ENCODE measurements at regions not wholly inside any gene's neighbourhood (a gene's known extent, or its start where the extent isn't known, plus 50 kb on each side); places are given as distances from the start of the nearest gene placed in this dataset.

- H3K9me3 Mint-ChIP-seq = peaks cover 14 to 15% of the 10 kb centered on the region in 2 donors
- no peak for DNase-seq (ENCODE audit: low spot score in 2 of 2)
- ATAC-seq = no peak
- no peaks in the 10 kb centered on the region for H3K36me3 Mint-ChIP-seq
- H3K27ac Mint-ChIP-seq = no peak overlapping the region
Observed at GRCh38 chr4:34196375-34196774, 2047.9 kb downstream of the ARAP2 start.

DNA sequence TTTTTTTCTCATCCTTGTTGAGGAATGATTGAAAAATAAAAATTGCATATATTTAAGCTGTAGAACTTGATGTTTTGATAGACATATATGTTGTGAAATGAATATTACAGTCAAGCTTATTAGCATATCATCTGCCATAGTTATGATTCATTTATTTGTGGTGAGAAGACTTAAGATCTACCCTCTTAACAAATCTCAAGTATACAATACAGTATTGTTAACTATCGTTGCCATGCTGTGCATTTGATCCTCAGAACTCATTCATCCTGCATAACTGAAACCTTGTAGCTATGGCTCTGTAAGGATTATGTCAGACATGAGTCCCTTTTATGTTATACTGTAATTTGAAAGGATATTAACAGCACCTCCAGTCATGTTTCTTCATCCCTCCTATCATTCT, 2045.3 kb downstream of the ARAP2 start:
- no peaks in the 10 kb centered on the region for H3K36me3 Mint-ChIP-seq
- H3K9me3 Mint-ChIP-seq = peaks cover 20 to 21% of the 10 kb centered on the region in 2 donors
- no peak for DNase-seq (ENCODE audit: low spot score in 2 of 2)
- H3K27ac Mint-ChIP-seq = no peak overlapping the region
- no peak for ATAC-seq

DNA sequence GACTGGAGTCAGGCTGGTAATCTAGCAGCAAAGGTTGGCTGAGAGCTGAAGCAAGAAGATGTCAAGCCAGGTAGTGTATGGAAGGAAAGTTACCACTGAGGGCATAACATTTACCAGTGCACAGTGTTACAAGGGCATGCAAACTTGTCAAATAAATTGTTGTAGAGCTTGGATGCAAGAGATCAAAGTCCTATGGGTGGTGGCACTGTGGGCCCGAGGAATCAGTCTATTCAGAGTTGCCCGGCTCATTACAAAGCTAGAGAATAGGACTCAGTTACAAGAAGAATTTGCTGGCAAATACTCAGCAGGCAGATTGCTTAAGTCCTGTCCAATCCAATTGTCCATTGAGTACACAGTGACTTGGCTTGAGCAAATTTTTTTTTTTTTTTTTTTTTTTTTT, 2043.8 kb downstream of the ARAP2 start:
- ATAC-seq = no peak
- Mint-ChIP-seq H3K9me3 (peaks cover 26 to 27% of the 10 kb centered on the region in 2 donors), H3K27ac (no peak overlapping the region), H3K36me3 (no peaks in the 10 kb centered on the region)
- no peak for DNase-seq (ENCODE audit: low spot score in 2 of 2)

- Mint-ChIP-seq H3K9me3 (peaks cover 21 to 24% of the 10 kb centered on the region in 2 donors), H3K27ac (no peak overlapping the region), H3K36me3 (no peaks in the 10 kb centered on the region)
- DNase-seq (ENCODE audit: low spot score in 2 of 2) (no peak), ATAC-seq (no peak)
Observed at GRCh38 chr4:34202154-34202553, 2042.2 kb downstream of the ARAP2 start.

- H3K27ac Mint-ChIP-seq = no peak overlapping the region
- peaks cover 6 to 11% of the 10 kb centered on the region in 2 donors for H3K9me3 Mint-ChIP-seq
- peaks cover 0 to 5% of the 10 kb centered on the region in 2 donors for H3K36me3 Mint-ChIP-seq
- no peak for DNase-seq (ENCODE audit: low spot score in 2 of 2)
- ATAC-seq = no peak
Observed at GRCh38 chr4:34220601-34221000, 2023.7 kb downstream of the ARAP2 start.

- H3K27ac Mint-ChIP-seq = no peak overlapping the region
- no peak for DNase-seq (ENCODE audit: low spot score in 2 of 2)
- H3K9me3 Mint-ChIP-seq = peaks cover 8 to 13% of the 10 kb centered on the region in 2 donors
- ATAC-seq = no peak
- peaks cover 0 to 5% of the 10 kb centered on the region in 2 donors for H3K36me3 Mint-ChIP-seq
Observed at GRCh38 chr4:34221986-34222385, 2022.3 kb downstream of the ARAP2 start.

- Mint-ChIP-seq H3K9me3 (peaks cover 22 to 29% of the 10 kb centered on the region in 2 donors), H3K27ac (no peak overlapping the region), H3K36me3 (peaks cover 0 to 4% of the 10 kb centered on the region in 2 donors)
- no peak for ATAC-seq
- no peak for DNase-seq (ENCODE audit: low spot score in 2 of 2)
Observed at GRCh38 chr4:34236118-34236517, 2008.2 kb downstream of the ARAP2 start.

DNA sequence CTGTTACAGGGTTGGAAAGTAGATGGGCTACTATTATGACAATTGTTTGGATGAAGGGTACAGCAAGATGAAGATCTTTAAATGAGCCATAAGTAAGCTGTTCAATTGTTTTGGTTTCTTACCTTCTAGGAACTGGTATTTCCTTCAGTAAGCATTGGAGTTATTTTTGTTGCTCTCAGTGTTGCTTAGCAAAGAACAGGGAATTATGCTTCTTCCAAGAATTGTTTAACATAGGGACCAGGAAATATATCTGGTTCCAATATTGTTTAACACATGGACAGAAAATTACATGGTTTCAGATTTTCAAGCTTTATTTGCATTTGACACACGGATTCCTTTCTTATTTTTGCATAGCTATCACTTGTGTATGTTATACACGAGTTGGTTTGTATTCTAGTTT, 1999.0 kb downstream of the ARAP2 start:
- DNase-seq (ENCODE audit: low spot score in 2 of 2) (no peak), ATAC-seq (no peak)
- Mint-ChIP-seq H3K27ac (no peak overlapping the region), H3K9me3 (peaks cover 13 to 18% of the 10 kb centered on the region in 2 donors), H3K36me3 (no peaks in the 10 kb centered on the region)

DNA sequence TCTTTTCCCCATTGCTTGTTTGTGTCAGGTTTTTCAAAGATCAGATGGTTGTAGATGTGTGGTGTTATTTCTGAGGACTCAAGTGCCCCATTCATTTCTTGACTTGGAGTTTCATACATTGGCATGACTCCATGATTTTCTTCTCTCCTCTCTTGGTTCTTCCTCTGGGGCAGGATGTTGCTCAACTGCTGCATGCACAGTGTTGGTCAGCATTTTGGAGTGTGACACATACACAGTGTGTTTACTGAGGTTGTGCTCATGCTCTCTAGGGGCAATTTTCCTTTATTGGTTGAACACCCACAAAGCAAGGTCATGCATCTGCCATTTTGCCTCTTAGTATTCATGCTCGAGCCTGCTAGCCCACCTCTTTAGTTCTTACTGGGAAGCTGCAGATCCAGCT, 1993.8 kb downstream of the ARAP2 start:
- H3K9me3 Mint-ChIP-seq = peaks cover 13 to 18% of the 10 kb centered on the region in 2 donors
- DNase-seq (ENCODE audit: low spot score in 2 of 2) (no peak), ATAC-seq (no peak)
- H3K36me3 Mint-ChIP-seq = no peaks in the 10 kb centered on the region
- no peak overlapping the region for H3K27ac Mint-ChIP-seq

DNA sequence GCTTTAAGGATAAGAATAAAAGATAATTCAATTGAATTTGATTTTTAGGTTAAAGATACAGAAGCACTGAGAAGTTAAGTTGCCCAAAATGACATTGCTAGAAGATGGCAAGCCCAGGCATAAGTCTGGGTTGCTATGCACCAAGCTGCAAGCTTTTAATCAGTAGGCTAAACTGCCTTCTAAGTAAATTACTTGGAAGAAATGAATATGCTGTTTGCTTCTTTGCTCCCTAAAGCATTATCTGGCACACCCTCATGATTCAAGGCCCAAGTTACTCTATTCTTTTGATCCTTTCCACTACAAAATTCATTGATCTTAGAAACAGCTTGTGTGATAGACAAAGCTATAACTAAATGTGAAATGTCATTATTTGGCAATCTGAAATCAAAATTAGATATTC, 1991.1 kb downstream of the ARAP2 start:
- Mint-ChIP-seq H3K9me3 (peaks cover 24 to 30% of the 10 kb centered on the region in 2 donors), H3K27ac (no peak overlapping the region), H3K36me3 (no peaks in the 10 kb centered on the region)
- DNase-seq (ENCODE audit: low spot score in 2 of 2) = no peak
- no peak for ATAC-seq

- ATAC-seq = no peak
- peaks cover 24 to 37% of the 10 kb centered on the region in 2 donors for H3K9me3 Mint-ChIP-seq
- H3K36me3 Mint-ChIP-seq = peaks cover 0 to 8% of the 10 kb centered on the region in 2 donors
- no peak overlapping the region for H3K27ac Mint-ChIP-seq
- no peak for DNase-seq (ENCODE audit: low spot score in 2 of 2)
Observed at GRCh38 chr4:34258176-34258575, 1986.1 kb downstream of the ARAP2 start.

DNA sequence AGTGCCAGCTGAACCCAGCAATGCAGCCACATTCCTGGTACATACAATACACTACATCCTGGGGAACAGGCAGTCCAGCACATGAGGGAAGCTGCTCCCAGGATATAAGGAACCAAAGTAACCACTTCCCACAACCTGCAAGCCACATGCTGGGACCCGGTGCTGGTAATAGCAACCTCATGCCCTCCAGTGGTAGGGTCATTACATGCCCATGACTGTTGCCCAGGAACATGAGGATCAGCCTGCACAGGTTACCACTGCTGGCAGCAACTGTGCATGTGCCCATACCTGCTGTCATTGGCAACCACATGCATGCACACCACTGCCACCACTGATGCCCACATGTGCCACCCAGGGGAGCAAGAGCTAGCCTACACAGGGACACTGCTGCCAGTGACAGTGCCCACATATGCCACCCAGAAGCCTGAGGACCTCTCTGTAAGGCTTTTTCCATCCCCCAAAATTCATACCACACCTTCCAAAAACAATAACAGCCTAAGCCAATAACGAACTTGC, 1982.5 kb downstream of the ARAP2 start:
- no peak for DNase-seq (ENCODE audit: low spot score in 2 of 2)
- no peak overlapping the region for H3K27ac Mint-ChIP-seq
- H3K36me3 Mint-ChIP-seq = peaks cover 0 to 21% of the 10 kb centered on the region in 2 donors
- peaks cover 24 to 38% of the 10 kb centered on the region in 2 donors for H3K9me3 Mint-ChIP-seq
- ATAC-seq = no peak

- Mint-ChIP-seq H3K27ac (no peak overlapping the region), H3K9me3 (peaks cover 15 to 20% of the 10 kb centered on the region in 2 donors), H3K36me3 (peaks cover 0 to 3% of the 10 kb centered on the region in 2 donors)
- ATAC-seq = no peak
- no peak for DNase-seq (ENCODE audit: low spot score in 2 of 2)
Observed at GRCh38 chr4:34269613-34270012, 1974.7 kb downstream of the ARAP2 start.

- Mint-ChIP-seq H3K27ac (no peak overlapping the region), H3K9me3 (peaks cover 15 to 18% of the 10 kb centered on the region in 2 donors), H3K36me3 (no peaks in the 10 kb centered on the region)
- no peak for ATAC-seq
- DNase-seq (ENCODE audit: low spot score in 2 of 2) = no peak
Observed at GRCh38 chr4:34271479-34272355, 1972.6 kb downstream of the ARAP2 start.

DNA sequence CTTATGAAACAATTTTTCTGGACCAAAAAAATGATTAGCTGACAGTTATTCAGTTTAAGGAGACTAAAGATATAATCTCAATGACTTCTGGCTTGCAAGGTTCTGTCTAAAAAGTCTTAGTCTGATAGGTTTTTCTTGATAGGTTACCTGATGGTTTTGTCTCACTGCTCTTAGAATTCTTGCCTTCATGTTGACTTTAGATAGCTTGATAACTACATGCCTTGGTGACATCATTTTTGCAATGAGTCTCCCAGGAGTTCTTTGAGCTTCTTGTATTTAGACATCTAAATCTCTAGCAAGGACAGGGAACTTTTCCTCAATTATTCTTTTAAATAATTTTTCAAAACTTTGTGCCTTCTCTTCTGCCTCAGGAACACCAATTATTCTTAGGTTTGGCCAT, 1965.3 kb downstream of the ARAP2 start:
- Mint-ChIP-seq H3K9me3 (peaks cover 19 to 21% of the 10 kb centered on the region in 2 donors), H3K27ac (no peak overlapping the region), H3K36me3 (peaks cover 0 to 5% of the 10 kb centered on the region in 2 donors)
- DNase-seq (ENCODE audit: low spot score in 2 of 2) (no peak), ATAC-seq (no peak)

DNA sequence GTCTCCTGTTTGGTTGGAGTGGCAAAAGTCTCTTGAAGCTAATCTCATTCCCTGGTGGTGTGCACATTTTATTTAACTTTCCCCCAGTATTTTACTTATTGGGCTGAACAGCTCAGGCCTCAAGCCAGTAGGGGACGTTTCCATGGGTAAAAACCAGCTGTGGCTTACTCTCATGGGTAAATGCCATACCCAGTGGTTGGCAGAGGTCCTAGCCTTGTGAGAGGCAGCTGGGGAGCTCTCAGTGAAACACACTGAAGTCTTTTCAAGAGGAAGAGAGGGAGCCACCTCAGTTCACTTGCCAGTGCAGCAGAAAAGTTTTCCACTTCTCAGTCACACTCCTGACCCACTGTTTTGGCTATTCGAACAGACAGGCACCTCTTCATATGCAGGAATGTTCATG, 1964.2 kb downstream of the ARAP2 start:
- DNase-seq (ENCODE audit: low spot score in 2 of 2) (no peak), ATAC-seq (no peak)
- Mint-ChIP-seq H3K27ac (no peak overlapping the region), H3K9me3 (peaks cover 17 to 19% of the 10 kb centered on the region in 2 donors), H3K36me3 (peaks cover 0 to 5% of the 10 kb centered on the region in 2 donors)

- ATAC-seq = no peak
- no peak overlapping the region for H3K27ac Mint-ChIP-seq
- peaks cover 14 to 19% of the 10 kb centered on the region in 2 donors for H3K9me3 Mint-ChIP-seq
Observed at GRCh38 chr4:34281826-34282225, 1962.5 kb downstream of the ARAP2 start.

GRCh38 chr4:34289489-34289888, 1954.8 kb downstream of the ARAP2 start:
- ATAC-seq (no peak), DNase-seq (ENCODE audit: low spot score in 2 of 2) (no peak)
- Mint-ChIP-seq H3K36me3 (no peaks in the 10 kb centered on the region), H3K9me3 (peaks cover 10 to 11% of the 10 kb centered on the region in 2 donors), H3K27ac (no peak overlapping the region)

More at GRCh38 chr4:34281826-34282225, 1962.5 kb downstream of the ARAP2 start:
- DNase-seq (ENCODE audit: low spot score in 2 of 2) = no peak
- peaks cover 0 to 5% of the 10 kb centered on the region in 2 donors for H3K36me3 Mint-ChIP-seq

Data from activated naive CD4-positive, alpha-beta T cell treated with anti-CD3 and anti-CD28 coated beads, Interleukin-2, amount 50 U/mL, for 72 hours (primary cell).